ENCODE measurements at regions not wholly inside any gene's neighbourhood (a gene's known extent, or its start where the extent isn't known, plus 50 kb on each side); places are given as distances from the start of the nearest gene placed in this dataset.

- TF ChIP-seq, protein P1, sequence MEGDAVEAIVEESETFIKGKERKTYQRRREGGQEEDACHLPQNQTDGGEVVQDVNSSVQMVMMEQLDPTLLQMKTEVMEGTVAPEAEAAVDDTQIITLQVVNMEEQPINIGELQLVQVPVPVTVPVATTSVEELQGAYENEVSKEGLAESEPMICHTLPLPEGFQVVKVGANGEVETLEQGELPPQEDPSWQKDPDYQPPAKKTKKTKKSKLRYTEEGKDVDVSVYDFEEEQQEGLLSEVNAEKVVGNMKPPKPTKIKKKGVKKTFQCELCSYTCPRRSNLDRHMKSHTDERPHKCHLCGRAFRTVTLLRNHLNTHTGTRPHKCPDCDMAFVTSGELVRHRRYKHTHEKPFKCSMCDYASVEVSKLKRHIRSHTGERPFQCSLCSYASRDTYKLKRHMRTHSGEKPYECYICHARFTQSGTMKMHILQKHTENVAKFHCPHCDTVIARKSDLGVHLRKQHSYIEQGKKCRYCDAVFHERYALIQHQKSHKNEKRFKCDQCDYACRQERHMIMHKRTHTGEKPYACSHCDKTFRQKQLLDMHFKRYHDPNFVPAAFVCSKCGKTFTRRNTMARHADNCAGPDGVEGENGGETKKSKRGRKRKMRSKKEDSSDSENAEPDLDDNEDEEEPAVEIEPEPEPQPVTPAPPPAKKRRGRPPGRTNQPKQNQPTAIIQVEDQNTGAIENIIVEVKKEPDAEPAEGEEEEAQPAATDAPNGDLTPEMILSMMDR (IDR thresholded peaks at IDR 0.05): no peak
- no peak for TF ChIP-seq POLR2A (IDR thresholded peaks at IDR 0.05)
Measured at GRCh38 chr2:209276000-209276399, 147.8 kb upstream of the MAP2 start.
